Keratinocyte (primary cell): ENCODE measurements at regions not wholly inside any gene's neighbourhood (a gene's known extent, or its start where the extent isn't known, plus 50 kb on each side); places are given as distances from the start of the nearest gene placed in this dataset.

Source experiments
- DNase-seq: peaks from one replicate; pipeline ENCODE4 v3.0.0-alpha.2; 2011; ENCODE audit warnings: low read depth, missing footprints, low spot score
- FAIRE-seq: peaks from 2 replicates; lab custom pipeline; 2011; peaks lifted over from hg19 to GRCh38; lab: Jason Lieb, UNC
- H2AFZ ChIP-seq: 2 replicates; pipeline ENCODE4 v1.6.0; 2012; ENCODE audit warnings: low read length, control low read depth, inconsistent platforms; ENCODE audit not compliant: control insufficient read depth
- H3K27ac ChIP-seq: 2 replicates; pipeline ENCODE4 v1.5.1; 2011; ENCODE audit warnings: low read length; ENCODE audit not compliant: control insufficient read depth, insufficient read depth
- H3K27me3 ChIP-seq: 3 replicates; pipeline ENCODE4 v1.6.0; 2011; ENCODE audit warnings: low read length; ENCODE audit not compliant: control insufficient read depth, insufficient read depth; ENCODE audit errors: extremely low read depth
- H3K36me3 ChIP-seq, 2 experiments: 2 replicates in 1 of 2; 3 replicates in 1 of 2; pipeline ENCODE4 v1.5.1; 2011; ENCODE audit warnings: low read length in 2 of 2, mild to moderate bottlenecking in 1 of 2; ENCODE audit not compliant: control insufficient read depth in 2 of 2, insufficient read depth in 2 of 2; ENCODE audit errors: extremely low read depth in 1 of 2
- H3K4me1 ChIP-seq: 3 replicates; pipeline ENCODE4 v1.5.1; 2011; ENCODE audit warnings: low read length; ENCODE audit not compliant: control insufficient read depth, insufficient read depth; ENCODE audit errors: extremely low read depth
- H3K4me2 ChIP-seq: 3 replicates; pipeline ENCODE4 v1.6.0; 2011; ENCODE audit warnings: low read depth, low read length; ENCODE audit not compliant: control insufficient read depth, insufficient read depth; ENCODE audit errors: extremely low read depth
- H3K4me3 ChIP-seq, 3 experiments: fragments of 200-600 bp in 1 of 3; sonication (generic) in 1 of 3; 2 replicates in 2 of 3; 3 replicates in 1 of 3; pipeline ENCODE4 v1.5.1; 2011 to 2016; ENCODE audit warnings: low read length in 3 of 3, mild to moderate bottlenecking in 3 of 3, control low read depth in 2 of 3, inconsistent platforms in 1 of 3, low read depth in 1 of 3, mixed read lengths in 1 of 3, mixed run types in 1 of 3, moderate library complexity in 1 of 3; ENCODE audit not compliant: control insufficient read depth in 2 of 3, insufficient read depth in 2 of 3; ENCODE audit errors: extremely low read depth in 1 of 3
- H3K79me2 ChIP-seq: 2 replicates; pipeline ENCODE4 v1.6.0; 2012; ENCODE audit warnings: low read length; ENCODE audit not compliant: control insufficient read depth, insufficient read depth
- H3K9ac ChIP-seq: 3 replicates; pipeline ENCODE4 v1.6.0; 2011; ENCODE audit warnings: low read length; ENCODE audit not compliant: control insufficient read depth, insufficient read depth; ENCODE audit errors: extremely low read depth
- H3K9me1 ChIP-seq: 3 replicates; pipeline ENCODE4 v1.6.0; 2011; ENCODE audit warnings: low read length; ENCODE audit not compliant: control insufficient read depth, insufficient read depth; ENCODE audit errors: extremely low read depth
- H3K9me3 ChIP-seq: 2 replicates; pipeline ENCODE4 v1.5.1; 2012; ENCODE audit warnings: low read depth, low read length; ENCODE audit not compliant: control insufficient read depth
- H4K20me1 ChIP-seq: 3 replicates; pipeline ENCODE4 v1.6.0; 2011; ENCODE audit warnings: low read length; ENCODE audit not compliant: control insufficient read depth, insufficient read depth; ENCODE audit errors: extremely low read depth
- EZH2 ChIP-seq: IDR thresholded peaks from one replicate; pipeline ENCODE4 v1.6.1; 2012; ENCODE audit warnings: inconsistent platforms, mild to moderate bottlenecking, low read length, moderate library complexity
- dilution Hi-C: fragments of 300-500 bp; cut with MboI; formaldehyde crosslinking; loops from one replicate; pipeline ENCODE4 v1.7.0; 2020; ENCODE audit warnings: low sequenced_read_pairs; ENCODE audit not compliant: extremely low pct_ligation_motif_present
- TF ChIP-seq, protein P1 (sequence below), 3 experiments: IDR thresholded peaks in 1 of 3; conservative IDR thresholded peaks in 1 of 3; optimal IDR thresholded peaks in 1 of 3; 2 replicates in 2 of 3; 3 replicates in 1 of 3; pipeline versions ENCODE3 to v1.5.1; 2011; ENCODE audit warnings: low read length in 3 of 3, mild to moderate bottlenecking in 3 of 3, moderate library complexity in 2 of 3, control low read depth in 1 of 3, inconsistent platforms in 1 of 3; ENCODE audit not compliant: insufficient read depth in 2 of 3; ENCODE audit errors: extremely low read depth in 1 of 3

- Histone ChIP-seq H3K9ac (no peak overlapping the region), H3K4me2 (no peak overlapping the region), H3K4me1 (no peaks in the 10 kb centered on the region), H3K4me3 (no peak overlapping the region), H3K27me3 (no peaks in the 10 kb centered on the region), H3K79me2 (no peaks in the 10 kb centered on the region), H3K27ac (no peak overlapping the region), H4K20me1 (no peaks in the 10 kb centered on the region), H2AFZ (no peak overlapping the region), H3K36me3 (no peaks in the 10 kb centered on the region), H3K9me1 (no peaks in the 10 kb centered on the region), H3K9me3 (peaks cover 3% of the 10 kb centered on the region)
- TF ChIP-seq, protein P1, sequence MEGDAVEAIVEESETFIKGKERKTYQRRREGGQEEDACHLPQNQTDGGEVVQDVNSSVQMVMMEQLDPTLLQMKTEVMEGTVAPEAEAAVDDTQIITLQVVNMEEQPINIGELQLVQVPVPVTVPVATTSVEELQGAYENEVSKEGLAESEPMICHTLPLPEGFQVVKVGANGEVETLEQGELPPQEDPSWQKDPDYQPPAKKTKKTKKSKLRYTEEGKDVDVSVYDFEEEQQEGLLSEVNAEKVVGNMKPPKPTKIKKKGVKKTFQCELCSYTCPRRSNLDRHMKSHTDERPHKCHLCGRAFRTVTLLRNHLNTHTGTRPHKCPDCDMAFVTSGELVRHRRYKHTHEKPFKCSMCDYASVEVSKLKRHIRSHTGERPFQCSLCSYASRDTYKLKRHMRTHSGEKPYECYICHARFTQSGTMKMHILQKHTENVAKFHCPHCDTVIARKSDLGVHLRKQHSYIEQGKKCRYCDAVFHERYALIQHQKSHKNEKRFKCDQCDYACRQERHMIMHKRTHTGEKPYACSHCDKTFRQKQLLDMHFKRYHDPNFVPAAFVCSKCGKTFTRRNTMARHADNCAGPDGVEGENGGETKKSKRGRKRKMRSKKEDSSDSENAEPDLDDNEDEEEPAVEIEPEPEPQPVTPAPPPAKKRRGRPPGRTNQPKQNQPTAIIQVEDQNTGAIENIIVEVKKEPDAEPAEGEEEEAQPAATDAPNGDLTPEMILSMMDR (optimal IDR thresholded peaks at IDR 0.05 in 1 of 3, IDR thresholded peaks at IDR 0.05 in 1 of 3, conservative IDR thresholded peaks at IDR 0.05 in 1 of 3; ENCODE audit: extremely low read depth in 1 of 3, insufficient read depth in 2 of 3, low read length in 3 of 3) = no peak
- TF ChIP-seq EZH2 = no peak
- FAIRE-seq (no peak), DNase-seq (no peak)
- dilution Hi-C loops = no loop called here
These were observed 1243.1 kb upstream of the ADGRB3 start for GRCh38 chr6:67391955-67392354.

DNA sequence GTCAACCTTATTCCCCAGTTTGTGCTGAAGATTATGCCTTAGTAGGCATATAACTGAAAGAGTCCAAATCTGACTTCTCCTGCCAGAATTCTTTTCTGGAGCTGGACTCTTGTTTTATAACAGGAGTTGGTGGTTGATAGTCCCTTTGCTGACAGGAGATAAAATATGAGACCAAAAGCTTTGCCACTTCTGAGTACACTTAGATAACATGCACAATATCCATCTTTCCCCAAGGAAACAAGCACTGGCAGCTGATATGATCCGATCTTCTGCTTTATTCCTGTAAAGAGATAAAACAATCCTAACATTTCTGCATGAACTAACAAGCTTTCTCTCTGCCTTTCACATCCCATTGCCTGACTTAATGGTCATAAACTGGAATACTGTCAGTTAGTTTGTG, 1265.4 kb upstream of the ADGRB3 start:
- Histone ChIP-seq H2AFZ (no peak overlapping the region), H3K9me3 (no peaks in the 10 kb centered on the region), H3K9ac (no peak overlapping the region), H3K4me3 (no peak overlapping the region), H3K9me1 (no peaks in the 10 kb centered on the region), H4K20me1 (no peaks in the 10 kb centered on the region), H3K27ac (no peak overlapping the region), H3K4me2 (no peak overlapping the region), H3K27me3 (no peaks in the 10 kb centered on the region), H3K36me3 (no peaks in the 10 kb centered on the region), H3K4me1 (no peaks in the 10 kb centered on the region), H3K79me2 (no peaks in the 10 kb centered on the region)
- FAIRE-seq (no peak), DNase-seq (no peak)
- dilution Hi-C loops = no loop called here
- no peak for TF ChIP-seq EZH2
- TF ChIP-seq, protein P1 (optimal IDR thresholded peaks at IDR 0.05 in 1 of 3, IDR thresholded peaks at IDR 0.05 in 1 of 3, conservative IDR thresholded peaks at IDR 0.05 in 1 of 3; ENCODE audit: extremely low read depth in 1 of 3, insufficient read depth in 2 of 3, low read length in 3 of 3) = no peak
